NCI-H524 treated with DMSO at 0.1 percent for 48 hours (cell line): ENCODE measurements at regions not wholly inside any gene's neighbourhood (a gene's known extent, or its start where the extent isn't known, plus 50 kb on each side); places are given as distances from the start of the nearest gene placed in this dataset.

ENCODE experiments used
- DNase-seq: peaks from one replicate; lab custom pipeline; 2025; lab: John Stamatoyannopoulos, UW

DNA sequence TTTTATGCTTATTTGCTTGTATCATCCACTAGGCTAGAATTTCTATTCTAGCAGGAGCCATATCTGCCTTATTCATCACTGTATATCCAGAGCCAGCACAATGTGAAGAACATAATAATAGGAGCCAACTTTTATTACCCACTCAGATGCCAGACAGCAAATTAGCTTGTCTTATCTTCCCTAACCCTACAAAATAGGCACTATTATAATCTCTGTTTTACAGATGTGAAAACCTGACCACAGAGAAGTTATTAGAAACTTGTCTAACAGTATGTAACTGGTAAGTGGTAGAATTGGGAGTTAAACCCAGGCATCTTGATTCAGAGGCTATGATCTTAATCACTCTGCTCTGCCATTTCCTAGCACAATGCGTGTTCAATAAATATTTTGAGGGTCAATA lies 579.5 kb downstream of the CAAP1 start:
- DNase-seq = no peak

DNA sequence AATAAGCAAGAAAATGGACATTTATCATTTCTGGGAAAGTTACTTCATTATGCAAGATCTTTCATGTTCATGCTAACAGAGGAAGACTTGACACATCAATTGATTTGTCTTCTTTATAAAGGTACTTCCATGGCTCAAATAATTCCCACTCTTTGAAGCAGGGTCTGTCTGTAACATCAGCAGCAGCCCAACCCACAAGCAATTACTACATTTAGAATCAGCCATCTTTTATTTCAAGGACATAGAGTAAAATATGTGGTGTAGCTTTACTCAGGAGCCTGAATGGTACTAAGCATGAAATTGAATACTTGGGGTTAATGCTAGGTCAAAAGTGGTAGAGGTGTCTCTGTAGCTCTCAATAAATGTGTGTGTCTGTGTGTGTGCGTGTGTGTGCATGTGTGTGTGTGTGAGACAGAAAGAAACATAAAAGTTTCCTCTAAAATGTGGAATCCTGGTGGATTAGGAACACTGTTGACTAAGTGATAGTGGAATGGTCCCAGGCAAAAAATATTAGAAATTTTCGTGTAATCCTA lies 581.1 kb downstream of the CAAP1 start:
- DNase-seq = no peak

GRCh38 chr9:26310294-26310693 lies 582.3 kb downstream of the CAAP1 start:
- no peak for DNase-seq

DNA sequence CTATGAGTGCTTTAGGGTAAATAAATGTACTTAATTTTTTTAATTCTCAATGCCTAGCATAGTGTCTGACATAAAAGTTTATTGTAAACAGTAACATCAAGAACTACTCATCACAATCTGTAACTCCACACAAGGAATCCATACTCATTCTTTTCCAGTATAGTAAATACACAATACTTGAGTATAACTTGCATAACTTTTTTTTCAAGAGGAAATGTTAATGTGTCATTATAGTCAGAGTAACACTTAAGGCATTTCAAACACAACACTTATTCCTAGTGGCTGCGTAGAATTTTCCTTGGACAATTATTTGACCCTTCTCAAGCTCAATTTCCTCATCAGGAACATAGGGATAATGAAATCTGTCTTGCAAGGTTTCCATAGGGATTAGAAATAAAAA lies 584.3 kb downstream of the CAAP1 start:
- DNase-seq = no peak

DNA sequence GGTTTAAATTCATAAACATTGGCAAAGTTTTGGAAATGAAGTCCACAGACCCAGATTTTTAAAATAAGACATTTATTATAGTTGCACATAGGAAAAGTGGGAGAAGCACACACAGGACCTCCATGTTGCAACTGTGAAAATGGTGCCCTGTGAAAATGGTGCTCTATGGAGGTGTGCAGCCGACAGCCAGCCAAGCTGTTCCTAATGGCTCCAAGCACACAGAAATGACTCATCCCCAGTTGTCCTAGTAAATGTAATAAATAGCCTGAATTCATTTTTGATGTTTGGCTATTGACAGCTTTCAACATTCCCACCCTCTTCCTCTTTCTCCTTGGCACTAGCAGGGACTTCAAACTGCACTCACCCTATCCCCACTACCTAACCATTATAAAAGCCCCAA lies 590.9 kb downstream of the CAAP1 start:
- no peak for DNase-seq

- no peak for DNase-seq
These were observed 591.6 kb downstream of the CAAP1 start for GRCh38 chr9:26301046-26301445.

DNA sequence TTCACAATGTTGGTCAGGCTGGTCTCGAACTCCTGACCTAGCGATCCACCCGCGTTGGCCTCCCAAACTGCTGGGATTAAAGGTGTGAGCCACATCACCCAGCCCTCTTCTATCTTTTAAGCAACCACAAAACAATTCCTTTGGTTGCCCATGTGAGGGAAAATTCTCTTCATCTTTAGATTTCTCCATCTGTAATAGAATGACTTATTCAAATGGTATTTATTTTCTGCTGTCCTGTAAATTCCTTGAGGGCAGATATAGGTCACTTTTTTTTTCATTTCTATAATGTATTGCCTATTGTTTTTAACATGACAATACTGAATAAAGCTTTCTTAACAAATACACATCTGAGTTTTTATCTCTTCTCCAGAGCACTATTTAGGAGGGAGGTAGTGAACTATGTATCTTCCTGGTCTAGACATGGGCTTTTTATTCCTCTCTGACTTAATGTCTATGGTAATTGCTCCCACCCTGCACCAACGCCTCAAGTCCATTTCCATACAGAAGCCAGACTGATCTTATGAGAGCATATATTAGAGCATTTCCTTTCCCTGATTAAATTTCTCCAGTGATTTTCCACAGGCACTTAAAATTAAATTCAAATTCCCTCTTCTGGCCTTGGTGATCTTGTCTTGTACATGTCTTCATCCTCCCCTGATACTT lies 595.6 kb downstream of the CAAP1 start:
- DNase-seq = no peak

GRCh38 chr9:26292943-26293342 lies 599.7 kb downstream of the CAAP1 start:
- no peak for DNase-seq

DNA sequence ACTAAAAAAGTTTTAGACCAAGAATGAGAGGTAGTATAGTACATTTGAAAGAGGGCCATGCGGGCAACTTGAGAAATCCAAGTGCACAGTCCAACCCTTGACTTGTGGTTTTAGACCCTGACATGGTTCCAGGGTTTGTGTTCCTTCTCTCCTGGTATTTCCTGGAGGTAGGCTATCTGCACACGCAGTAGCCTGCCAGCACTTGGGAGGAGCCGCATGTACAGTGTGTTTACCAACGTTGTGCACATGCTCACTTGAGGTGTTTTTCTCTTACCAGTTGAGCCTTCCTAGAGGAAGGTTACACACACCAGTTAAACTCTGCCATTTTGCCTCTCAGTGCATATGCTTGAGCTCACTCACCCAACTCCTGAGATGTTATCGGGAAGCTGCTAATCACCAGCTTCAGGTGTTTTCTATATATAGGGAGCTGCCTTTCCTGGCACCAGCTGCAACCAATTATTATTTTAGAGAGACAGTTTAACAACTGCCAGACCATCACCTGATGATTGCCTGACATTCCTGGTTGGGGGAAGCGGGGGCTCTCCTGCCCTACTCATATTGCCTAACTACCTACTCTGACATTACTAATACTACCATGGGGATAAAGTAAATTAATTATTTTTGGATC lies 593.4 kb upstream of the TUSC1 start:
- no peak for DNase-seq

GRCh38 chr9:26266146-26266793 lies 588.0 kb upstream of the TUSC1 start:
- no peak for DNase-seq

GRCh38 chr9:26264709-26265601 lies 586.7 kb upstream of the TUSC1 start:
- DNase-seq = no peak

DNA sequence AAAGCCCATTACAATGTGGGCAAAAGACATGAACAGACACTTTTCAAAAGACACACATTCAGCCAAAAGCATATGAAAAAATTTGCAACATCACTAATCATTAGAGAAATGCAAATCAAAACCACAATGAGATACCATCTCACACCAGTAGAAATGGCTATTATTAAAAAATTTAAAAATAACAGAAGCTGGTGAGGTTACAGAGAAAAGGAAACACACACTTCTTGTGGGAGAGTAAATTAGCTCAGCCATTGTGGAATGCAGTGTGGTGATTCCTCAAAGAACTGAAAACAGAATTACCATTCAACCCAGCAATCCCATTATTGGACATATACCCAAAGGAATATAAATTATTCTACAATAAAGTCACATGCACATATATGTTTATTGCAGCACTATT lies 585.2 kb upstream of the TUSC1 start:
- DNase-seq = no peak

GRCh38 chr9:26262421-26263107 lies 584.3 kb upstream of the TUSC1 start:
- DNase-seq = no peak

GRCh38 chr9:26261503-26262330 lies 583.5 kb upstream of the TUSC1 start:
- no peak for DNase-seq

- no peak for DNase-seq
These were observed 582.0 kb upstream of the TUSC1 start for GRCh38 chr9:26260238-26260637.

DNA sequence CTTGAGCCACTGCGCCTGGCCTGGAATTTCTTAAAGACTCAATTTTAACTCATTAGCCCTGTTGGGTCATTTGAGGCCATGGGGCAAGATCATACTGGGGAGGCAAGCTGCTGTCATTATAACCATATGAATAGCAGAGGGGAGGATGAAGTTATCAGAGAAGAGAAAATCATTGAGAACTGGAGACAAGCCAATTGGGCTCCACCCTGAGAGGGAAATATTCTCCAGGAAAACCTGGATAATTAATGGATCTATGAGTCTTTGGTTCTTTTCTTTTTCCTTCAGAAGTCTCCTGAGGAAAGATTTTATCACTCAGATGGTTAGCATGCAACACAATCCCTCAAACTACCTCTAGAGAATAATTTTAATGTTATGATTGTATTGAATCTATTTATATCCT lies 569.6 kb upstream of the TUSC1 start:
- no peak for DNase-seq

DNA sequence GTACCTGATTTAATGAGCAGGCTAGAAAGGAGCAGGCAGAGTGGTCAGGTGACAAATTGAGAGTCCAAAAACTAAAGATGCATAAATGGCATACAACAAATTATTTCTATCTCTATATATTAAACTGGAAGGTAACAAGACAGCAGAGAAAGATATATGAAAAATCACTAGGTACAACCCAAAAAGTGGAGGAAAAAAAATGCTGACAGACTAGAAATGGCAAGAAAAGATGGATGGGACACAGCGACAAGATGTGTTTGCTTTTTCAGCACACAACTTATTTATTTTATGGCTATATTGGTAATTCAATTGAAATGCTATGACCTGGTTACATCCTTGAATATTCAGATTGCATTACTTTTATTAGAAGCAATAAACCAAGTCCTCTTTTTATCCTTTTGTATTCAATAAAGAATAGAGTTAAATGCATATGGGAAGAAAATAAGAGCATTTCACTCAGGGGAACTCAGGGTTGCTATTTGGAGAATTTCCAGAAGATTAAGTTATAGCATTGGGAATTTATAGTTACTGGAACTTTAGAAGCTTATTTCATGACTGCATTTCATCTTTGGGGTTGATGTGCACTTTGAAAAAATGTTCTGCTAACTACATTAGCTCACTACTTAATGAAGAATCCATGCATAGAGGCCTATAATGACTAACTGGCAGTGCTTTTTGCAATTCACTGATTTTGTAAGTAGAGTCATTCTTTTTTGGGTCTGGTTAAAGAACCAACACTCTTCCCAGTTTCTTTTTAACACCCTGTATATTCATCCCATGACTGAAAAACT lies 566.6 kb upstream of the TUSC1 start:
- DNase-seq = no peak

DNA sequence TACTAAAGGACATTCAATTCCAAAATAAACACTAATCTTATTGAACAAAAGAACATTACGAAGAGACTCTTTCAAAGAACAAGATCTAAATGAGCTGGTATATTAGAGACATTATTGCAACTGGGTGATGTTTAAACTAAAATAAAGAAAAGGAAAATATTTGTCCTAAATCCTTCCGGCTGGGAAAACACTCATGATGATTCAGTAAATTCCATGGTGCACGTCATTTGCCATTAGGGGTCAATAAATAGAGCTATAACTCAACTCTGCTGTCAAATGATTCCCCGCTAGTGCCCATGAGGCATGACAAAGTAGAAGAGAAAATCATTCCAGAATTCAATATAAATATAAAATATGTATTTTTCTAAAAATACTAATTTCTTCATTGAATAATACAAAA lies 565.5 kb upstream of the TUSC1 start:
- DNase-seq = no peak

- no peak for DNase-seq
These were observed 564.9 kb upstream of the TUSC1 start for GRCh38 chr9:26243029-26243697.
